ENCODE measurements at regions not wholly inside any gene's neighbourhood (a gene's known extent, or its start where the extent isn't known, plus 50 kb on each side); places are given as distances from the start of the nearest gene placed in this dataset.

- DNase-seq (no peak), ATAC-seq (no peak)
- H3K27me3 ChIP-seq, result no peaks in the 10 kb centered on the region
- intact Hi-C loops (cut with DNase I; ENCODE audit: low total_unique reads), result no loop called here
- in situ Hi-C loops (cut with MboI; ENCODE audit: low sequenced_read_pairs in 4 of 4), result no loop called here
- no peaks in the 10 kb centered on the region for H3K4me1 ChIP-seq
- no peak overlapping the region for H3K27ac ChIP-seq
- H3K4me3 ChIP-seq, result no peak overlapping the region
- no peaks in the 10 kb centered on the region for H3K9me3 ChIP-seq
- no peaks in the 10 kb centered on the region for H3K36me3 ChIP-seq
- no peak for TF ChIP-seq CTCF (IDR thresholded peaks at IDR 0.05 in 4 of 5, conservative IDR thresholded peaks at IDR 0.05 in 1 of 5)
- no peak for TF ChIP-seq POLR2A (IDR thresholded peaks at IDR 0.05)
Measured at GRCh38 chr15:39345176-39345575, 235.7 kb upstream of the THBS1 start.

- no peaks in the 10 kb centered on the region for H3K27me3 ChIP-seq
- in situ Hi-C loops (cut with MboI; ENCODE audit: low sequenced_read_pairs in 4 of 4), result no loop called here
- ATAC-seq (no peak), DNase-seq (no peak)
- H3K36me3 ChIP-seq, result no peaks in the 10 kb centered on the region
- no peaks in the 10 kb centered on the region for H3K9me3 ChIP-seq
- TF ChIP-seq POLR2A (IDR thresholded peaks at IDR 0.05) (no peak), CTCF (IDR thresholded peaks at IDR 0.05 in 4 of 5, conservative IDR thresholded peaks at IDR 0.05 in 1 of 5) (no peak)
- no peak overlapping the region for H3K27ac ChIP-seq
- H3K4me3 ChIP-seq, result no peak overlapping the region
- no peaks in the 10 kb centered on the region for H3K4me1 ChIP-seq
- intact Hi-C loops (cut with DNase I; ENCODE audit: low total_unique reads), result no loop called here
Measured at GRCh38 chr15:39347453-39347852, 233.4 kb upstream of the THBS1 start.

- no peak for DNase-seq
- intact Hi-C loops (cut with DNase I; ENCODE audit: low total_unique reads), result no loop called here
Measured at GRCh38 chr15:39350785-39351184, 230.1 kb upstream of the THBS1 start.

GRCh38 chr15:39354189-39354588 lies 226.7 kb upstream of the THBS1 start:
- ATAC-seq, result no peak
- intact Hi-C loops (cut with DNase I; ENCODE audit: low total_unique reads), result no loop called here

More at GRCh38 chr15:39350785-39351184, 230.1 kb upstream of the THBS1 start:
- H3K27ac ChIP-seq, result no peak overlapping the region
- no peaks in the 10 kb centered on the region for H3K27me3 ChIP-seq
- in situ Hi-C loops (cut with MboI; ENCODE audit: low sequenced_read_pairs in 4 of 4), result no loop called here
- H3K36me3 ChIP-seq, result no peaks in the 10 kb centered on the region
- H3K4me1 ChIP-seq, result no peaks in the 10 kb centered on the region
- H3K9me3 ChIP-seq, result no peaks in the 10 kb centered on the region
- TF ChIP-seq CTCF (IDR thresholded peaks at IDR 0.05 in 4 of 5, conservative IDR thresholded peaks at IDR 0.05 in 1 of 5), result no peak
- TF ChIP-seq POLR2A (IDR thresholded peaks at IDR 0.05), result no peak
- no peak for ATAC-seq
- no peak overlapping the region for H3K4me3 ChIP-seq

More at GRCh38 chr15:39354189-39354588, 226.7 kb upstream of the THBS1 start:
- no peaks in the 10 kb centered on the region for H3K4me1 ChIP-seq
- H3K27ac ChIP-seq, result no peak overlapping the region
- no peaks in the 10 kb centered on the region for H3K9me3 ChIP-seq
- in situ Hi-C loops (cut with MboI; ENCODE audit: low sequenced_read_pairs in 4 of 4), result no loop called here
- no peak for DNase-seq
- TF ChIP-seq POLR2A (IDR thresholded peaks at IDR 0.05) (no peak), CTCF (IDR thresholded peaks at IDR 0.05 in 4 of 5, conservative IDR thresholded peaks at IDR 0.05 in 1 of 5) (no peak)
- H3K36me3 ChIP-seq, result no peaks in the 10 kb centered on the region
- no peaks in the 10 kb centered on the region for H3K27me3 ChIP-seq
- no peak overlapping the region for H3K4me3 ChIP-seq
